ENCODE measurements at regions not wholly inside any gene's neighbourhood (a gene's known extent, or its start where the extent isn't known, plus 50 kb on each side); places are given as distances from the start of the nearest gene placed in this dataset.

DNA sequence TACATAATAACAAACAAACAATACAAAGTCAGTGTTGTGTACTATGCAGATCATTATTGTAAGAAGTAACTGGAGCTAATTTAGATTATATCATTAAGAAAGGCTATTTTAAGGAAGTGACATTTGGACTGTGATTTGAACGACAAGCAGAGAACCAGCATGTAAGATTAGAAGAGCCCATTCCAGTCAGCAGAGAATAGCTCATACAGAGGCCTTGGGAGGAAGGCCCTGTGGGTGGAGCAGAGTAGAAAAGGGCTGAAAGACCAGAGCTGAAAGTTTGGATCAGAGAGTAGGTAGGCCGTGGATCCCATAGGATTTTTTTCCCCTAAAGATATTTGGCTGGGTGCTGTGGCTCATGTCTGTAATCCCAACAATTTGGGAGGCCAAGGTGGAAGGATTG lies 190.1 kb downstream of the OMA1 start:
- no peak for DNase-seq (ENCODE audit: low read depth)
- TF ChIP-seq, protein P1, sequence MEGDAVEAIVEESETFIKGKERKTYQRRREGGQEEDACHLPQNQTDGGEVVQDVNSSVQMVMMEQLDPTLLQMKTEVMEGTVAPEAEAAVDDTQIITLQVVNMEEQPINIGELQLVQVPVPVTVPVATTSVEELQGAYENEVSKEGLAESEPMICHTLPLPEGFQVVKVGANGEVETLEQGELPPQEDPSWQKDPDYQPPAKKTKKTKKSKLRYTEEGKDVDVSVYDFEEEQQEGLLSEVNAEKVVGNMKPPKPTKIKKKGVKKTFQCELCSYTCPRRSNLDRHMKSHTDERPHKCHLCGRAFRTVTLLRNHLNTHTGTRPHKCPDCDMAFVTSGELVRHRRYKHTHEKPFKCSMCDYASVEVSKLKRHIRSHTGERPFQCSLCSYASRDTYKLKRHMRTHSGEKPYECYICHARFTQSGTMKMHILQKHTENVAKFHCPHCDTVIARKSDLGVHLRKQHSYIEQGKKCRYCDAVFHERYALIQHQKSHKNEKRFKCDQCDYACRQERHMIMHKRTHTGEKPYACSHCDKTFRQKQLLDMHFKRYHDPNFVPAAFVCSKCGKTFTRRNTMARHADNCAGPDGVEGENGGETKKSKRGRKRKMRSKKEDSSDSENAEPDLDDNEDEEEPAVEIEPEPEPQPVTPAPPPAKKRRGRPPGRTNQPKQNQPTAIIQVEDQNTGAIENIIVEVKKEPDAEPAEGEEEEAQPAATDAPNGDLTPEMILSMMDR (conservative IDR thresholded peaks at IDR 0.05; ENCODE audit: low read depth, low read length) = no peak
- H3K4me3 ChIP-seq (ENCODE audit: low read depth, low read length) = no peak overlapping the region

GRCh38 chr1:58353168-58353567 lies 193.4 kb downstream of the OMA1 start:
- TF ChIP-seq, protein P1 (conservative IDR thresholded peaks at IDR 0.05; ENCODE audit: low read depth, low read length) = no peak
- no peak for DNase-seq (ENCODE audit: low read depth)
- no peak overlapping the region for H3K4me3 ChIP-seq (ENCODE audit: low read depth, low read length)

DNA sequence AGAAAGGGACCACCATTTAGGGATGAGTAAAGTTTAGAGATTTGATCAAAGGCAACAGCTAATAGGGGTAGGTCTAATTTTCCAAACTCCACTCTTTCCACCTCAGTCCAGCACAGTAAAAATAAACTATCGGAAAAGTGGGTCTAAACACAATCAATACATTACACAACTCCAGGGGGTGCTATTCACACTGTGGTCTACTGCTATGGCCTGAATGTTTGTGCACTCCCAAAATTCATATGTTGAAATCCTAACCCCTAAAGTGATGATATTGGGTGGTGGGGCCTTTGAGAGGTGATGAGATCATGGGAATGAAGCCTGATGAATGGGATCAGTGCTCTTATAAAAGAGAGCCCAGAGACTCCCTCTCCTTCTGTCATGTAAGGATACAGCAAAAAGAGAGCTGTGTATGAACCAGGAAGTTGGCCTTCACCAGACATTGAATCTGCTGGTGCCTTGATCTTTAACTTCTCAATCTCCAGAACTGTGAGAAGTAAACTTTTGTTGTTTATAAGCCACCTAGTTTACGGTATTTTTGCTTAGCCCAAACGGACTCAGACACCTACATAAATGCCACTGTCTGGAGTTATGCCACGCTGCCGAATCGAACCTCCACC lies 193.9 kb downstream of the OMA1 start:
- no peak overlapping the region for H3K4me3 ChIP-seq (ENCODE audit: low read depth, low read length)
- TF ChIP-seq, protein P1 (conservative IDR thresholded peaks at IDR 0.05; ENCODE audit: low read depth, low read length) = peak; percentile 3
- no peak for DNase-seq (ENCODE audit: low read depth)

GRCh38 chr1:58346036-58346355 lies 200.5 kb downstream of the OMA1 start:
- H3K4me3 ChIP-seq (ENCODE audit: low read depth, low read length) = no peak overlapping the region
- TF ChIP-seq, protein P1 (conservative IDR thresholded peaks at IDR 0.05; ENCODE audit: low read depth, low read length) = no peak
- DNase-seq (ENCODE audit: low read depth) = no peak

GRCh38 chr1:58345215-58346035 lies 201.1 kb downstream of the OMA1 start:
- H3K4me3 ChIP-seq (ENCODE audit: low read depth, low read length) = no peak overlapping the region
- TF ChIP-seq, protein P1 (conservative IDR thresholded peaks at IDR 0.05; ENCODE audit: low read depth, low read length) = no peak
- DNase-seq (ENCODE audit: low read depth) = no peak

DNA sequence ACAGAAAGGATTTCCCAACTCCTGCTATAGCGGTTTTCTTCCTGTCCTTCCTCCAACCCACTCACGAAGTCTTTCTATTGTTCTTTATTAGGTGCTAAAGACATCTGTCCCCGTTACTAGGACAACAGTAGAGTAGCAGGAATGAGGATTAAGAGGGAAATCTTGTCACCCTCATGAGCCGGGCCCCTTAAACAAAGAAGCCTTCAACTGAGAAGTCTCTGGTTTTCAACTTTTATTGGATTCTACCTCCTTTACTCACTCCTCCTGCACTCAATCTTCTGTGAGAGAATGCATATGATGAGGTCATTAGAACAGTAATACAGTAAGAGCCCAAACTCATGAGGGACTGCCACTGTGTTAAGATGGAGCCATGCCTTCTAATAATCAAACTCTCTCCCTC lies 206.3 kb downstream of the OMA1 start:
- DNase-seq (ENCODE audit: low read depth) = no peak
- H3K4me3 ChIP-seq (ENCODE audit: low read depth, low read length) = no peak overlapping the region
- TF ChIP-seq, protein P1 (conservative IDR thresholded peaks at IDR 0.05; ENCODE audit: low read depth, low read length) = no peak

DNA sequence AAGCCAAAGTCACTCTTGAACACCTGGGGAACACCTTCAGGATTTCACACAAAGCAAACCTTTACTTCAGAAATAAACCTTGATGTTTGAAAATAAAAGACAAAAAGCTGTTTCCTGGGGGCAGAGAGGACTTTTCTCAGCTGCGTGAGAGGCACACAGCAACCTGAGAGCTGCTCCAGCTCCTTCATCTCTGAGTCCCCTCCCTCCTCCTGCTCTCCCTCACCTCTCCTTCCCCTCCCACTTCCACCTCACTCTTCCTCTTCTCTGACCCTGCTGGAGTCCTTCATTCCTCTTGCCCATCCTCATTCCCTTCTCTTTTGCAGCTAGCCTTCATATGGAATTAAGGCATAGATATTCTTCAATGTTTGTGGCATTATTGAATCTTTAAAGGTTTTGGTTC lies 208.4 kb downstream of the OMA1 start:
- H3K4me3 ChIP-seq (ENCODE audit: low read depth, low read length) = no peak overlapping the region
- TF ChIP-seq, protein P1 (conservative IDR thresholded peaks at IDR 0.05; ENCODE audit: low read depth, low read length) = no peak
- DNase-seq (ENCODE audit: low read depth) = no peak
